ENCODE measurements at regions not wholly inside any gene's neighbourhood (a gene's known extent, or its start where the extent isn't known, plus 50 kb on each side); places are given as distances from the start of the nearest gene placed in this dataset.
A peak's percentile ranks its signal among the peaks of the same experiment; 100 is the strongest.
"Not testable (repeated sequence)": the region's sequence is repeated elsewhere in the genome, so short reads cannot be mapped to it uniquely, and the experiment has no call there.

GRCh38 chr1:4064150-4064889 is 164.2 kb upstream of the C1orf174 start:
- no peak for DNase-seq (ENCODE audit: low spot score)

DNA sequence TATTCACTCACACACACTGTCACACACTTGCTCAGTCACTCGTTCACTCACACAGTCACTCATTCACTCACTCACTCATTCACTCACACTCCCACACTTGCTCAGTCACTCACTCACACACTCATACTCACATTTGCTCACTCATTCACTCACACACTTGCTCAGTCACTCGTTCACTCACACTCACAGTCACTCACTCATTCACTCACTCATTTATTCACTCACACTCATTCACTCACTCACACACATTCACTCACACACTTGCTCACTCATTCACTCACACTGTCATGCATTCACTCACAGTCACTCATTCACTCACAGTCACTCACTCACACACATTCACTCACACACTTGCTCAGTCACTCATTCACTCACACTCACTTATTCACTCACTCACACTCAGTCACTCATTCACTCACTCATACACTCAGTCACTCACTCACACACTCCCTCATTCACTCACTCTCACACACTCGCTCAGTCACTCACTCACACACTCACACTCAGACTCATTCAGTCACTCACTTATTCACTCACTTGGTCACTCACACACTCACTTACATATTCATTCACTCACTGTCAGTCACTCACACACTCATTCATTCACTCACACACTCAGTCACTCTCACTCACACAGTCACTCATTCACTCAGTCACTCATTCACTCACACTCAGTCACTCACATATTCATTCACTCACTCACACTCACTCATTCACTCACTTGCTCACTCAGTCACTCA is 167.0 kb upstream of the C1orf174 start:
- DNase-seq (ENCODE audit: low spot score), result no peak

- DNase-seq (ENCODE audit: low spot score), result no peak
Observed at GRCh38 chr1:4068076-4068475, 168.0 kb upstream of the C1orf174 start.

DNA sequence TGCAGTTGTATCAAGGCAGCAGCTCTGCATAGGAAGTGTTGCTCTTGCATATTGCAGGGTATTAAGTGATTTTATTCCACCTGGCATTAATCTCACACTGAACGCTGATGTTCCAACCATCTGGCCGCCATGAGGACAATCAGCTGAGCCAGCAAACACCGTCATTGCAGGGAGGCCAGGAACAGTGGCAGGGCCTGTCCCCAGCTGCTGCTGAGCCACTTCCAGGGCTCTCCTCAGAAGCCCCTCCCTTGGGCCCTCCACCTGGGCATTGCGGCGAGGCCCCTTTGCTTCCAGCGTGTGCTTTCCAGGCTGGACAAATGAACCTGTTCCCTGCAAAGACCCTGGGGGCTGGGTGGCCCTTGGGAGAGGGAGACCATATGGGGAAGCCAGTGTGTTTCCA is 171.6 kb upstream of the C1orf174 start:
- DNase-seq (ENCODE audit: low spot score), result no peak

GRCh38 chr1:4072481-4073153 is 172.5 kb upstream of the C1orf174 start:
- no peak for DNase-seq (ENCODE audit: low spot score)

- no peak for DNase-seq (ENCODE audit: low spot score)
Observed at GRCh38 chr1:4075436-4076225, 175.6 kb upstream of the C1orf174 start.

GRCh38 chr1:4076346-4076745 is 176.3 kb upstream of the C1orf174 start:
- DNase-seq (ENCODE audit: low spot score), result no peak

GRCh38 chr1:4078091-4078962 is 178.3 kb upstream of the C1orf174 start:
- DNase-seq (ENCODE audit: low spot score), result not testable (repeated sequence)

DNA sequence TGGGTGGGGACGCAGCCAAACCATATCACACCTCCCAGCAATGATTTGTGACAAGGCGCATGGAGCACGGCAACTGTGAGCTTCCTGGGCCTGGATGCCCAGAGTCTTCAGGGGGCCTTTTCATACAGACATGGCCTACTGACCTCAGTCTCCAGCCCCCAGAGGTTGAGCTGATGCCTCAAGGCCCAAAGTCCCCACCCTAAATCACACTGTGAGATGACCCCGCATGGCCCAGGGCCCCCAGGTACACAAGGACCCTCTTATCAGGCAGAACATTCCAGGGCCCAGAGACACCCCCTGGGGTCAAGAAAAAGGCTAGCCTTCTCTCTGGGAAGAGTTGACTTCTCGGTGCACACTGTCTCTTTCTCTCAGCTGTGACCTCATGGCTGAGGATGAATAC is 179.7 kb upstream of the C1orf174 start:
- DNase-seq (ENCODE audit: low spot score), result no peak

DNA sequence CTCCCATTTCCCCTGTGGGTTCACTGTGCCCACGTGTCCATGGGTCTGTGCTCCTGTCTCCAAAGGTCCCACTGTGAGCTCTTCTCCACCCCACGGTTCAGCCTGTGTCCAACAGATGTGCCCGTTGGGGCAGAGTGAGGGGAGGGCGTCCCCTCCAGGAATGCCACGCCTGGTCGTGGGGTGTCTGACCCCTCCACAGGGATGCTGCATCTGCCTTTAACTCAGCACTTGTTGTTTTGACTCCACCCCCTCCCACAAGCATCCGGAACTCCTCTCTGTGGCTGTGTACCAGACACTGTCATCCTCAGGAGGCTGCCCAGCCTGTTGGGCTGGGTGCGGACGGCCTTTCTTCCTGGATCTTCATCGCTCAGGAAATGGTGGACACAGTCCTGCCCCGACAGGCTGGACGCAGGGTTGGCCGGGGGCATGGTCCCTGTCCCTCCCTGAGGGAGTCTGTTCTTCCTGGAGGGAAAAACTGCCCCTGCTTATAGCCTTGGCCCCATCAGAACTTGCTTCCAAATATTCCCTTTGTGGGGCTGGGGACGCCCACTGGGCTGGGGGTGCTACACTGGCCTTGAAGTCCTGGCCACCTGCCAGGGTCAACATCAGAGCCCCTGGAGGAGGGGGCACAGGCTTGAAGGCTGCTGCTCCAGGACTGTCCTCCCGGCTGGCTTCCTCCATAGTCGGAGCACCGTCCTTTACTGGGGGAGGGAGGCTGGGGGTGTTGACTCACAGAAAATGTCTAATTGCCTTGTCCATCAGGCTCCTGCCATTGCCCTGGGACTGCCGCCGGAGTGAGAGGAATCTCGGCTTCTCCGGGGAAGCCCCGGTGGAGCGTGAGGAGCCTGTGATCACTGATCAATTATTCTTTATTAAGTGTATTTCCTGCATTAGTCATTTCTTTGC is 182.0 kb upstream of the C1orf174 start:
- DNase-seq (ENCODE audit: low spot score), result no peak

DNA sequence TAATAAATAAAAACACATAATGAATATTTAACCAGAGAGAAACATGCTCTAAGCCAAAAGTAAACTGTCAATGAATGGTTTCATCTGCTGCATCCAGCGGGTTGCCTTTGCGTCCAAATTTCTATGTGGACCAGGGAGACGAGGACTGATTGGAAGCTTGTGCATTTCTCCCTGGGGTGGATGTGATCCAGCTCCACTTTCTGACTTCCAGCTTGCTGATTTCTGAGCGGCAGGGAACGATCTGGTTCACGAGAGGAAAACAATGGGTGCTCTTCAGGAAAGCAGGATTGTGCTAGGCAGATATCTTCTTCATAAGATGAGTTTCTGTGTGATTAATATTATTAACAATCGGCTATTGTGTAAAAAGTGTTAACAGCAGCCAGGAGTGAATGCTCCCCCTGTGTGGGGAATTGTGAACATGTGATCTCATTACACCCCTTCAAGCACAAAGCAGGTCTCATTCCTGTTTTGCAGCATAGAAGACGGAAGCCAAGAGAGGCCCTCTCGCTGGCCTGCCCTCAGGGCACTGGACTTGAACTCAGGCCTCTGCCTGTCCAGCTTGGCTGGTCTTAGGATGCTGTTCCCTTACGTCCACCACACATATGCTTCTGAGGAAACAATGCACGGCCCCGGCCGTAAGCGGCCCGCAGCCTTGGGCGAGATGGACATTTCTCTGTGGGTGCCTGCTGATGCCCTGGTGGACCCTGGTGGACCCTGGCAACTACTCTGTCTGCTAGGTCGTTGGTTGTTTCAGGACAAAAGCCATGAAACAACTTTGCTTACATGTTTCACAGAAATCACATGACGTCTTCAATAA is 183.4 kb upstream of the C1orf174 start:
- DNase-seq (ENCODE audit: low spot score), result no peak

GRCh38 chr1:4084048-4084431 is 184.0 kb upstream of the C1orf174 start:
- no peak for DNase-seq (ENCODE audit: low spot score)

GRCh38 chr1:4084446-4084845 is 184.4 kb upstream of the C1orf174 start:
- peak; percentile 33 for DNase-seq (ENCODE audit: low spot score)

DNA sequence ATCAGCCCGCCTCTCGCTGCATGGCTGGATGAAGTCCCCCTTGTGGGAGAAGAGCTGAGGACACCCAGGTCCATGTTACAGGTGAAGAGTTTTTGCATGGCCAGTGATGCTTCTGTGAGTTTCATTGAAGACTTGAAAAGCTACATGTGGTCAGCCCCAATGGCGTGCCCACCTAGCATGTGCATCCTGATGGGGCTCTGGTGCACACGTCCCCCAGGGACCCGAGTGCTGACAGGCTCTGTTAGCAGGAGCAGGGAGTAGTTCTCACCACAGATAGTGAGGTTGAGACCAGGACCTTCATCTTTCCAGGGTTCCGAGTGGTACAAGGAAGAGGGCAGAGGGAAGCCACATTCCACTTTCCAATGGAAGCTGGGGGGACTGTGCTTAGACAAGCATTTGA is 184.8 kb upstream of the C1orf174 start:
- DNase-seq (ENCODE audit: low spot score), result no peak

DNA sequence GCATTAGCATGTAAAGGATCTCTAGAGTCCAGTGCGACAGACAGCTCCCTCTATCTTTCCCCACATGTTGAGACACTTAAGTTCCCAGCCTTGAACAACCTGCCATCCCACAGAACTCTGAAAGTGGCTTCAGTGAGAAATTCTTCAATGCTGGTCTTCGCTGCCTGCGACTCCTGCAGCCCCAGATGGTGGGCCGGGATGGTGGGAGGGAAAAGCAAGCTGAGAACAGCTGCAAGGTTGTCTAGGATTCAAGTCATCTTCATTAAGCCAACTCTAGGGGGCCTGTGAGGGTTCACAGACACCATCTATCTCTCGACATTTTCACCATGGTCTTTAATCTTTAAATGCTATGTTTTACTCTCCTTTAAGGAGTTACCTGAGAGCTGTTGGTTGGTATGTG is 185.5 kb upstream of the C1orf174 start:
- DNase-seq (ENCODE audit: low spot score), result no peak

DNA sequence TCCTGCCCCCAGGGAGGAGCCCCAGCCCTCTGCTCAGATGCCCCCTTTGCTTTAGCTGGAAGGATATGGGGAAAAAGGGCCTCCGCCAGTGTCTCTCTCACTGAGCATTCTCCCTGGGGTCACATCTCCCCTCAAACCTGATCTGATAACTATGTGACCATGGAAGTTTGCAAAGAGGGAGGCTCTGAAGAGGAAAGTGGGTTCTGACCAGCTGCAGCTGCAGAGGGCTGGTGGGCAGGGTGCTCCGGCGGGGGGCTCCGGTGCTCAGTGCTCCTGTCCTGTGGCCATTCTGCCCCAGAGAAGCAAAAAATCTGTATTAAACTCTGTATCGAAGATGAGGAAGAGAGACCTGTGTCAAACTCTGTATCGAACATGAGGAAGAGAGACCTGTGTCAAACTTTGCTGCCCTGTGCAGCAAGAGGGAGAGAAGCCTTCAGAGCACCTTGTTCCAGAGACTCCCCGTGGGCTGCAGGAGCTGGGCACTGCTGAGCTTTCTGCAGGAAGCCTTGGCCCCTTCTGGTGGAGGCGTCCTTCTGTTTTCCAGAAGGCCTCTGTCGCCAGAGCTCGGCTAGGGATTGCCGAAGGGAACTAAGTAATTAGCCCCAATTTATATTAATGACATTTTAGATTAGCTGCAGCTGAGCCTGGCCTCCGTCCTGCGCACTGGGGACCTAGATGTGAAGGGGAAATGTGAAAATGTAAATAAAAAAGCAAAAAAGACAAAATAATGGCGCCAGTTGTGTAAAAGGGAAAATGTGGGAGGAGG is 186.2 kb upstream of the C1orf174 start:
- no peak for DNase-seq (ENCODE audit: low spot score)

DNA sequence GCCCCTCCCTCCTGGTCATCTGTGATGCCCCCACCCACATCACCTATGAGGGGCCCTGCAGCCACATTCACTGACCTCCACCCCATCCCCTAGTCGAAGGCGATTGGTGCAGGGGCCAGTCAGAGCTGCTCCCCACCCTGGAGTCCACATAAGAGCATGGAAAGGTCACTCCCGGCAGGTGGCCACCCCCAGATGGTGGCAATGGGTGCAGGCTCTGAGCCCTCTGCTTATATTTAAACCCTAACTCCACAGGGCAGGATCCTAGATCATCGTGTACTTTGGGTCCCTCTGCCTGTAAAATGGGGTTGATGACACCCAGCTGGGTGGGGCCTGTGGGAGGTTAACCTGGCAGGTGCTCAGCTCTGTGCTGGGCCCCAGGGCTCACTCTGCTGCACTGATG is 186.8 kb upstream of the C1orf174 start:
- DNase-seq (ENCODE audit: low spot score), result no peak
